ENCODE measurements at regions not wholly inside any gene's neighbourhood (a gene's known extent, or its start where the extent isn't known, plus 50 kb on each side); places are given as distances from the start of the nearest gene placed in this dataset.

DNA sequence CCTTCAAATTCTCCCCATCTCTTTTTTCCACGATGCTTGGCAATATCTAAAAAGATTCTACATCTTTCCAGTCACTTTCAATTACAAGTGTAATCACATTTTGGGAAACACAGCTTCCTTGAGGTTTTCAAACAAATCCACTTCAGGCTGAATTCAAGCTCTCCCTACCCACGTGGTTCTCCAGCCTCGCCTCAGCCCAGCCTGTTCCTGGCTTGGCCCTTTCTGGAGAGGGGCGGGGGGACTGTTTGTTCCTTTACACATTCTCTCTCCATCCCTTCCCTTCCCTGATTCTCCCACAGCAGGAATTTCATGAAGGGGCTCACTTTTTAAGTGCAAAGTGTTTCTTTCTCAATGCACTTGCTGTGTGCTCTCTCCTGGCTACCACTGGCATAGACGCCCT is 226.3 kb upstream of the SOX11 start:
- no peak for TF ChIP-seq EZH2phosphoT487 (IDR thresholded peaks at IDR 0.05; ENCODE audit: low read depth)
- TF ChIP-seq, protein P1, sequence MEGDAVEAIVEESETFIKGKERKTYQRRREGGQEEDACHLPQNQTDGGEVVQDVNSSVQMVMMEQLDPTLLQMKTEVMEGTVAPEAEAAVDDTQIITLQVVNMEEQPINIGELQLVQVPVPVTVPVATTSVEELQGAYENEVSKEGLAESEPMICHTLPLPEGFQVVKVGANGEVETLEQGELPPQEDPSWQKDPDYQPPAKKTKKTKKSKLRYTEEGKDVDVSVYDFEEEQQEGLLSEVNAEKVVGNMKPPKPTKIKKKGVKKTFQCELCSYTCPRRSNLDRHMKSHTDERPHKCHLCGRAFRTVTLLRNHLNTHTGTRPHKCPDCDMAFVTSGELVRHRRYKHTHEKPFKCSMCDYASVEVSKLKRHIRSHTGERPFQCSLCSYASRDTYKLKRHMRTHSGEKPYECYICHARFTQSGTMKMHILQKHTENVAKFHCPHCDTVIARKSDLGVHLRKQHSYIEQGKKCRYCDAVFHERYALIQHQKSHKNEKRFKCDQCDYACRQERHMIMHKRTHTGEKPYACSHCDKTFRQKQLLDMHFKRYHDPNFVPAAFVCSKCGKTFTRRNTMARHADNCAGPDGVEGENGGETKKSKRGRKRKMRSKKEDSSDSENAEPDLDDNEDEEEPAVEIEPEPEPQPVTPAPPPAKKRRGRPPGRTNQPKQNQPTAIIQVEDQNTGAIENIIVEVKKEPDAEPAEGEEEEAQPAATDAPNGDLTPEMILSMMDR (IDR thresholded peaks at IDR 0.05; ENCODE audit: low read depth, low read length), result no peak

Data from OCI-LY3 (cell line).